ENCODE measurements at regions not wholly inside any gene's neighbourhood (a gene's known extent, or its start where the extent isn't known, plus 50 kb on each side); places are given as distances from the start of the nearest gene placed in this dataset.

DNA sequence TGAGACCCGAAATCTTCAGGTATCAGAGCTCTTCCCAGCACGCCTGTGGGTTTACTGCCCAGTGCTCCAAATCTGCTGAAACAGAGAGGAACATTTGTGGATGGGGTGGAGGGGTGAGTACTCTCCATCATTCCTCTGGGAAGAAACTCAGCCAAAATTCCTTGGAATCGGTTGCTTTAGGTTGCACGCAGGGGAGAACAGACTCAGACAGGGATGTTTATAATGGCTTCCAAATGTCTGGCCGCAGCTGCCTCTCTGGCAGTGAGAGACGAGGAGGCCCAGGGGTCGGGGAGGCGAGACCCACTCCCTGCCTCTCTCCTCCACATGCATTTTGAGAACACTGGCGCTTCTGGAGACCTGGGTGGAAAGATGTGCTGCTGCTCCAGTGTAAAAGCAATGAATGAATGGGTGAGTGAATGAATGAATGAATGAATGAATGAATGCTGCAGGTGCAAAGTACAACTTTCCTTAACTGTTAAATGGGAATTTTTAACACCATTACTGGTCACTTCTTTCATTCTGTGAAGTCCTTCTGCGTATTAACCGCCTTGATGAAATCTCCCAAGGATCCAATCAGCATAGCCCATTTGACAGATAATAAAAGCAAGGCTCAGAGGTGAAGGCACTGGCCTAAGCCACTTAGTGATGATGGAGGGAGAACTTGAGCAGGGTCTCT is 437.4 kb downstream of the MIAT start:
- Histone ChIP-seq H3K27me3 (no peaks in the 10 kb centered on the region), H3K27ac (no peak overlapping the region), H3K4me3 (replicated peaks in 1 of 3) (no peak overlapping the region), H3K4me1 (no peaks in the 10 kb centered on the region), H3K9me3 (no peaks in the 10 kb centered on the region), H3K36me3 (no peaks in the 10 kb centered on the region)
- 71 to 72% methylated on average over 11 of the region's 11 CpGs for WGBS, 2 donors
- TF ChIP-seq, protein P1, sequence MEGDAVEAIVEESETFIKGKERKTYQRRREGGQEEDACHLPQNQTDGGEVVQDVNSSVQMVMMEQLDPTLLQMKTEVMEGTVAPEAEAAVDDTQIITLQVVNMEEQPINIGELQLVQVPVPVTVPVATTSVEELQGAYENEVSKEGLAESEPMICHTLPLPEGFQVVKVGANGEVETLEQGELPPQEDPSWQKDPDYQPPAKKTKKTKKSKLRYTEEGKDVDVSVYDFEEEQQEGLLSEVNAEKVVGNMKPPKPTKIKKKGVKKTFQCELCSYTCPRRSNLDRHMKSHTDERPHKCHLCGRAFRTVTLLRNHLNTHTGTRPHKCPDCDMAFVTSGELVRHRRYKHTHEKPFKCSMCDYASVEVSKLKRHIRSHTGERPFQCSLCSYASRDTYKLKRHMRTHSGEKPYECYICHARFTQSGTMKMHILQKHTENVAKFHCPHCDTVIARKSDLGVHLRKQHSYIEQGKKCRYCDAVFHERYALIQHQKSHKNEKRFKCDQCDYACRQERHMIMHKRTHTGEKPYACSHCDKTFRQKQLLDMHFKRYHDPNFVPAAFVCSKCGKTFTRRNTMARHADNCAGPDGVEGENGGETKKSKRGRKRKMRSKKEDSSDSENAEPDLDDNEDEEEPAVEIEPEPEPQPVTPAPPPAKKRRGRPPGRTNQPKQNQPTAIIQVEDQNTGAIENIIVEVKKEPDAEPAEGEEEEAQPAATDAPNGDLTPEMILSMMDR (IDR thresholded peaks at IDR 0.05), result no peak
- no peak for TF ChIP-seq POLR2A (IDR thresholded peaks at IDR 0.05)
- intact Hi-C loops (cut with DNase I), result no loop called here
- DNase-seq, result no peak

DNA sequence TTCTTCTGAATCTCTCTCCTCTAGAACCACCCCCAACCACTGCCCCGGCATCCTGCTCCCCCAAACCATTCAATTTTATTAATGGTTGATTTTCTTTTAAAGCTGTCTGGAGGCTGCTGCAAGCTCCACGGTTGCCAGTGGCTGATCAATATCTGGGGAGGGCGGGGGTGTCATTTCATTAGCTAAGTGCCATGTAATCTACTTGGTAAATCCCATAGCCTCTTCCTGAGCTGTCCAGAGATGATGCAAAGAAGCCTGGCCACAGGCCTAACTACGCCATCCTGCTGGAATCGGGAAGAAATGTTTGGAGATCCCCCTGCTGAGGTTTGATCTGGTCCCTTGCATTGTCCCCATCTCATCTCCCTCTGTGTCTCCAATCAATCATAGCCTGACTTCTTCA is 440.1 kb downstream of the MIAT start:
- Histone ChIP-seq H3K9me3 (no peaks in the 10 kb centered on the region), H3K27me3 (no peaks in the 10 kb centered on the region)

DNA sequence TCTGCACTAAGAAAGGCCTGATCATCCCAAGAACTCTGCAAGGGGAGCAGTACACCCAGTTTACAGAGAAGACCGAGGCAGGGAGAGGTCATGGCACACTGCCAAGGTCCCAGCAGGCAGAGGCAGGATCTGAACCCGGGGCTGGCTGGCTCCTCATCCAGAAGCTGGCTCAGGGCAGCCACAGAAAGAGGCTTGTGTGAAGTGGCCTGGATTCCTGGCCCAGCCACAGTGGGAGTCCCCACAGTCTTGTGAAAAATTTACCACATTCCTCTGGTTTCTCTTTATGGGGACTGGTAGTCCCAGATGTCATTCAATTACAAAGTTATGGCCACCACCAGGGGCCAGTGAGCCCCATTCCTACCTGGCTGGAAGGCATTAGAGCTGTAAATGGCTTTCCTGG is 440.5 kb downstream of the MIAT start:
- no peaks in the 10 kb centered on the region for H3K27me3 ChIP-seq
- no peak for DNase-seq
- H3K4me1 ChIP-seq, result peaks cover 0 to 14% of the 10 kb centered on the region in 2 donors
- no peaks in the 10 kb centered on the region for H3K9me3 ChIP-seq
- no peaks in the 10 kb centered on the region for H3K36me3 ChIP-seq
- WGBS, 2 donors, result 58 to 78% methylated on average over 2 of the region's 2 CpGs
- no peak overlapping the region for H3K27ac ChIP-seq
- TF ChIP-seq, protein P1 (IDR thresholded peaks at IDR 0.05), result no peak
- no peak for TF ChIP-seq POLR2A (IDR thresholded peaks at IDR 0.05)
- no peak overlapping the region for H3K4me3 ChIP-seq (replicated peaks in 1 of 3)
- intact Hi-C loops (cut with DNase I), result no loop called here

More for the DNA sequence above, 440.1 kb downstream of the MIAT start:
- Histone ChIP-seq H3K27ac (no peak overlapping the region), H3K4me3 (replicated peaks in 1 of 3) (no peak overlapping the region), H3K4me1 (peaks cover 0 to 14% of the 10 kb centered on the region in 2 donors), H3K36me3 (no peaks in the 10 kb centered on the region)
- intact Hi-C loops (cut with DNase I), result no loop called here
- no peak for TF ChIP-seq POLR2A (IDR thresholded peaks at IDR 0.05)
- TF ChIP-seq, protein P1 (IDR thresholded peaks at IDR 0.05), result no peak
- DNase-seq, result no peak
- WGBS, 2 donors, result 73 to 75% methylated on average over 4 to 5 of the region's 5 CpGs

DNA sequence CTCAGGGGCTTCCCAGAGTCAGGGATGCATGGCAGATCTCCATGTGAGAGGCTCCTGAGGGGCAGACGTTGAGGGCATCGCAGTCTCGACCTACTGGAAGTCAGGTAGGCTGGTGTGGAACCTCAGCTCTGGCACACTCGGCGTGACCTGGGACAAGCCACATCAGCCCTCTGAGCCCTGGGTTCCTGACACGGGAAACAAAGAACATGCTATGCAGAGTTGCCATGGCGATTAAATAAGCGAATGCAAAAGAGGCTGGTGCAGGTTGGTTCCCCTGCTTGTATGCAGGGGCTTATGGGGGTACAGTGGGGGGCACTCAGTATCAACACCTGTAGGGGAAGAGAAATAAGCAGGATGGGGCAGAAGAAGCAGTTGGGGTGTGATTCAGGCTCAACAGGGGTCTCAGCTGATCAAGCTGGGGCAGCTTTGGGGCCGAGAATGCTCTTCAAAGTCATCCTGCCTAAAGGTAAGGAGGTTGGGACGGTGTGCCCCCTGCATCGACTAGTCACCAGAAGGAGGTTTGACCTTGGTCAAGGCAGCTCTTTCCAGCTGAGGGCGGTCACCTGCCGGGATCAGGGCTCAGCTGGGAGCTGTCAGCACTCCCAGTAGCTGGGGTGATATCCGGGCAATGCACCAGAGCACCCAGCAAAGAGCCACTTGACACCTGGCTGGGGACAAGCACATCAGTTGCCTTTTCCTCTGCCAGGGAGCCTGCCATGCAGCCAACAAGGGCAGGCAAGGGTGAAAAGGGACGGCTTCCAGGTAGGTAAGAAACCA is 442.7 kb downstream of the MIAT start:
- no peaks in the 10 kb centered on the region for H3K36me3 ChIP-seq
- TF ChIP-seq, protein P1 (IDR thresholded peaks at IDR 0.05), result peak in 2 of 6 experiments; percentile 9 to 14
- TF ChIP-seq POLR2A (IDR thresholded peaks at IDR 0.05), result no peak
- no peaks in the 10 kb centered on the region for H3K9me3 ChIP-seq
- 63 to 64% methylated on average over 10 to 15 of the region's 15 CpGs for WGBS, 2 donors
- intact Hi-C loops (cut with DNase I), result no loop called here
- peak overlapping the region; percentile 13 to 49 (median 18) for H3K27ac ChIP-seq
- DNase-seq, result peak; percentile 85 to 88
- H3K4me1 ChIP-seq, result peaks cover 0 to 14% of the 10 kb centered on the region in 2 donors
- no peak overlapping the region for H3K4me3 ChIP-seq (replicated peaks in 1 of 3)
- no peaks in the 10 kb centered on the region for H3K27me3 ChIP-seq

DNA sequence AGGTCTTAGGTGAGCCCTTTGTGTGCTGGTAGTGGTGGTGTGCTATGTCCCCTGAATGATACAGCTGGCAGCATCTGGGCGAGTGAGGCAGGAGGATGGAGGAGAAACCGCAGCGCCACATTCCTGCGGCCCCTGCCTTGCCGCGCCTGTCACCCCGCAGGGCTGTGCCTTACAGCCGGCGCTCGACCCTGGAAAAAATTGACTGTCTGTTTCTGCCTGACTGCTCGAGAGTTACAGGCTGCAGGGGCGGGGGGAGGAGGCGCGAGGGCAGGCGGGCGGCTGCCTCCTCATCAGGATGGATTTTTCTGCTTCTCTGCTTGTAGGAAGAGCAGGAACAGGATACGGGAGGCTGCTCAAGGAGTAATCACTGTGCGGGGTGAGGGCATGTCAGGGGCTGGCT is 443.4 kb downstream of the MIAT start:
- Histone ChIP-seq H3K4me3 (replicated peaks in 1 of 3) (no peak overlapping the region), H3K36me3 (no peaks in the 10 kb centered on the region), H3K4me1 (peaks cover 0 to 16% of the 10 kb centered on the region in 2 donors), H3K9me3 (no peaks in the 10 kb centered on the region), H3K27ac (peak overlapping the region; percentile 13 to 49 (median 18)), H3K27me3 (no peaks in the 10 kb centered on the region)
- intact Hi-C loops (cut with DNase I), result no loop called here
- TF ChIP-seq POLR2A (IDR thresholded peaks at IDR 0.05), result no peak
- TF ChIP-seq, protein P1 (IDR thresholded peaks at IDR 0.05), result no peak
- 3 to 8% methylated on average over 18 of the region's 18 CpGs for WGBS, 2 donors
- peak; percentile 74 to 77 for DNase-seq
